ENCODE measurements at regions not wholly inside any gene's neighbourhood (a gene's known extent, or its start where the extent isn't known, plus 50 kb on each side); places are given as distances from the start of the nearest gene placed in this dataset.

DNA sequence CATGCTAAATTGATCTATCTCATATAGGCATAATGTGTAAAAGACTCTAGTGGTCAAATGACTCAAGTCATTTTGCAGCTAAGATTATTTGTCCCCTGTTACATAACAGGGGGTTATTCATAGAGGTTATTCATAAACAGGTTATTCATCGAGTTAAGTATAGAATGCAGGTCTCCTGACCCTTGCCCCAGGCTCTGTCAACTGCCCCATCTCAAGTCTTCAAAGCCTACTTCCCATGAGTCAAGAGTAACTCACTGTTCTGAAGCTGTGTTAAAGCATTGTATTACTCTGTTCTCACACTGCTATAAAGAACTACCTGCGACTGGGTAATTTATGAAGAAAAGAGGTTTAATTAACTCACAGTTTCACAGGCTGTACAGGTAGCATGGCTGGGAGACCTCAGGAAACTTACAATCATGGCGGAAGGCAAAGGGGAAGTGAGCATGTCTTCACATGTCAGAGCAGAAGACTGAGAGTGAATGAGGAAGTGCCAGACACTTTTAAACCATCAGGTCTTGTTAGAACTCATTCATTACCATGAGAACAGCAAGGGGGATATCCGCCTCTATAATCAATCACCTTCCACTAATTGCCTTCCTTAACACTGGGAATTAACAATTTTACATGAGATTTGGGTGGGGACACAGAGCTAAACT is 226.2 kb upstream of the BLID start:
- Histone ChIP-seq H3K27me3 (no peaks in the 10 kb centered on the region), H3K9me3 (no peaks in the 10 kb centered on the region), H3K4me1 (no peaks in the 10 kb centered on the region), H3K4me3 (no peak overlapping the region), H3K27ac (no peak overlapping the region), H3K36me3 (no peaks in the 10 kb centered on the region)
- TF ChIP-seq, protein P1, sequence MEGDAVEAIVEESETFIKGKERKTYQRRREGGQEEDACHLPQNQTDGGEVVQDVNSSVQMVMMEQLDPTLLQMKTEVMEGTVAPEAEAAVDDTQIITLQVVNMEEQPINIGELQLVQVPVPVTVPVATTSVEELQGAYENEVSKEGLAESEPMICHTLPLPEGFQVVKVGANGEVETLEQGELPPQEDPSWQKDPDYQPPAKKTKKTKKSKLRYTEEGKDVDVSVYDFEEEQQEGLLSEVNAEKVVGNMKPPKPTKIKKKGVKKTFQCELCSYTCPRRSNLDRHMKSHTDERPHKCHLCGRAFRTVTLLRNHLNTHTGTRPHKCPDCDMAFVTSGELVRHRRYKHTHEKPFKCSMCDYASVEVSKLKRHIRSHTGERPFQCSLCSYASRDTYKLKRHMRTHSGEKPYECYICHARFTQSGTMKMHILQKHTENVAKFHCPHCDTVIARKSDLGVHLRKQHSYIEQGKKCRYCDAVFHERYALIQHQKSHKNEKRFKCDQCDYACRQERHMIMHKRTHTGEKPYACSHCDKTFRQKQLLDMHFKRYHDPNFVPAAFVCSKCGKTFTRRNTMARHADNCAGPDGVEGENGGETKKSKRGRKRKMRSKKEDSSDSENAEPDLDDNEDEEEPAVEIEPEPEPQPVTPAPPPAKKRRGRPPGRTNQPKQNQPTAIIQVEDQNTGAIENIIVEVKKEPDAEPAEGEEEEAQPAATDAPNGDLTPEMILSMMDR (IDR thresholded peaks at IDR 0.05): no peak
- 80 to 87% methylated on average over 4 of the region's 4 CpGs for WGBS, 2 donors
- DNase-seq (no peak), FAIRE-seq (no peak), ATAC-seq (no peak)
- intact Hi-C loops (cut with DNase I): no loop called here

DNA sequence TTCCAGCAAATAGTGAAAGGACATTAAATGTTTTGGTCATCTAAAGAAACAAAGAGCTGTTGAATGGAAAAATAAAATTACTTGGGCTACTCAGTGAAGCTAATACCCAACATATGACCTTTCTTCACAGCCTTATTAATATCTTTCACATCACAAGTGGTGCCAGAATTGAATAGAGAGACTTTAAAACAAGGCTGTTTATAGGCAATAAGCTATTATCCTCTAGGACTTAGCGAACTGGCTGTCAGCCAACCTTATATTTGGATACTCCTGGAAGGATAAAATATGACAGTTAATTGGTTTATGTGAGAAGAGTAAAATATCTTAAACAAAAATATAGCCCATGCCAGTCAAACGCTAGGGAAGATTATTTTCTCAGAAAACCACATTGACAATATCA is 225.5 kb upstream of the BLID start:
- Histone ChIP-seq H3K27me3 (no peaks in the 10 kb centered on the region), H3K9me3 (no peaks in the 10 kb centered on the region), H3K4me3 (no peak overlapping the region), H3K4me1 (no peaks in the 10 kb centered on the region), H3K36me3 (no peaks in the 10 kb centered on the region), H3K27ac (no peak overlapping the region)
- intact Hi-C loops (cut with DNase I): no loop called here
- 78 to 82% methylated on average over 2 of the region's 2 CpGs for WGBS, 2 donors
- ATAC-seq (no peak), FAIRE-seq (no peak), DNase-seq (no peak)
- TF ChIP-seq, protein P1 (IDR thresholded peaks at IDR 0.05): no peak

DNA sequence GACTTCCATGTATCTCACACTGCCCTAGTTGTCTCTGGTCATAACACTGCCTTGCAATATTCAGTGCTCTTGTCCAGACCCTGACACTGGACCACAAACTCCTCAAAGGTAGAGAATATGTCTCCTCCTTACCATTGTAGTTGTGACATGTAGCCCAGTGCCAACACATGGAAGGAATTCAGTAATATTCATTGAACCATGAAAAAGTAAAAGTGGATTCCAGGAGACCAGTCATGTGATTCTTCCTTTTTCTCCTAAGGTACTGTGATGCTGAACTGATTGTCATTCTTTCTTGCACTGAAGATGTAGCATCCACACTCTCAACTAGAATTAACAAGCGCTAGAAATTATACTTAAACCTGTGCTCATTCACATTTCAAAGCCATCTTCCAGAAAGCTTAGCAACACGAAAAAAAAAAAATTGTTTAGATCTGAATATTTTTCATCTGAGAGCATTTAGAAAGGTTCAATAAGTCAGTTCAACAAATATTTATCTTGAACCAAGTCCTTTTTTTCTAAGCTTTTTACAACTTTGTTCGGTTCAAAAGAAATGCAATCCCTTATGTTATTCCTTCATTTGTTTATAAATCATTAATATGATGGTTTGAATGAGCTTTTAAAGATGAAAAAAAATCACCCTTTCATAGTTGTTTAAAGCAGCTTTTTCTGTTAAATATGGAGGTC is 224.7 kb upstream of the BLID start:
- no peak for DNase-seq
- WGBS, 2 donors: 66 to 72% methylated on average over 3 of the region's 3 CpGs
- intact Hi-C loops (cut with DNase I): no loop called here
- no peaks in the 10 kb centered on the region for H3K4me1 ChIP-seq
- no peaks in the 10 kb centered on the region for H3K9me3 ChIP-seq
- no peak for FAIRE-seq
- H3K27ac ChIP-seq: no peak overlapping the region
- no peaks in the 10 kb centered on the region for H3K27me3 ChIP-seq
- H3K4me3 ChIP-seq: no peak overlapping the region
- no peaks in the 10 kb centered on the region for H3K36me3 ChIP-seq
- ATAC-seq: no peak
- TF ChIP-seq, protein P1 (IDR thresholded peaks at IDR 0.05): no peak

DNA sequence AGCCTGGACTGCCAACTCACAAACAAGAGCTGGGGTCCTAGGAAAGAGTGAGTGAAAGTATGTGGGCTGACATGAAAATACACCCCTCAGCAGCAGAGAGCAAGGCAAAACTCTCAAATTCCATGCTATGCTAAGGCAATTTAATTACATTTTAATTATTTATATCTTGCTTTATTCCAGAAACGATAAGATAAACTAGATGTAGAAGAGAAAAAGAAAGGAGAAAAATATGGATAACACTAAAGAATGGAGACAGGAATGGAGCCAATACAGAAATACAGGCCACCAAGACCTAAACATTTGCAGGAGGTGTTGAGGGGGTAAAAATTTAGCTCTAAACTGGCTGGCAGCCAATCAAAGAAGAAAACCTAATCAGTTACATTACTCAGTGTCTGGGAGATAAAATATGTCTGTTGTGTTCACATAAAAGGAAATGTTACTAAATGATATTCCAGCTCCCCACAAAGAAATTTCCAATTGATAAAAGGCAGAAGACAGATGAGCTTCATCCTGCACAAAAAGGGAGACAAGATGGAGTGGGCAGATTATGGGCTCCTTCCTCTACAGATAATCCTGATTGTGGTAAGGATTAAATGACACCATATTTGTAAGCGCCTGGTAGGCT is 223.5 kb upstream of the BLID start:
- Histone ChIP-seq H3K9me3 (no peaks in the 10 kb centered on the region), H3K36me3 (no peaks in the 10 kb centered on the region), H3K4me1 (no peaks in the 10 kb centered on the region), H3K4me3 (no peak overlapping the region), H3K27me3 (no peaks in the 10 kb centered on the region), H3K27ac (no peak overlapping the region)
- FAIRE-seq (no peak), ATAC-seq (no peak), DNase-seq (no peak)
- WGBS, 2 donors: 61 to 73% methylated on average over 2 of the region's 2 CpGs
- intact Hi-C loops (cut with DNase I): no loop called here
- TF ChIP-seq, protein P1 (IDR thresholded peaks at IDR 0.05): no peak

DNA sequence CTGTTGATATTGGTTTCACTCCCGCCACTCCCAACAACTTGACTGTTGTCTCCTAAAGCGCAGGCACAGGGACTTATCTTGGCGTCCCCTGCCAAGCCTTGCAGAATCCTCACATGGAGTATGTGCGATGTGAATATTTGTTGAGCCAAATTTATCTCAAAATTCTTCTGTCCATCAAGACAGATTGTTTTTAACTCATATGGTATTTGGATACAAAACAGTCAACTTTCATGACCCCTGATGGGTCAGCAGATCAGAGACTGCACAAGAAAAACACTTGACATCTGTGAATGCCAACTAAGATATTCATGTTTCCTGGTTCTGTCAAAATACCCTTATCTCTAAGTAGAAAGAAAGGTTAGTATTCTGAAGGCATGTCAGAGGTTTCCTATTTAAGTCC is 221.7 kb upstream of the BLID start:
- Histone ChIP-seq H3K36me3 (no peaks in the 10 kb centered on the region), H3K4me1 (no peaks in the 10 kb centered on the region), H3K9me3 (no peaks in the 10 kb centered on the region), H3K4me3 (no peak overlapping the region), H3K27me3 (no peaks in the 10 kb centered on the region), H3K27ac (no peak overlapping the region)
- FAIRE-seq (no peak), DNase-seq (no peak), ATAC-seq (no peak)
- TF ChIP-seq, protein P1 (IDR thresholded peaks at IDR 0.05): no peak
- 73 to 76% methylated on average over 4 of the region's 4 CpGs for WGBS, 2 donors
- intact Hi-C loops (cut with DNase I): no loop called here
